Bone marrow (tissue), 2 donors: ENCODE measurements at regions not wholly inside any gene's neighbourhood (a gene's known extent, or its start where the extent isn't known, plus 50 kb on each side); places are given as distances from the start of the nearest gene placed in this dataset.

ENCODE experiments used
- DNase-seq, 2 donors: peaks; one replicate each; lab custom pipeline; 2025; lab: John Stamatoyannopoulos, UW

DNA sequence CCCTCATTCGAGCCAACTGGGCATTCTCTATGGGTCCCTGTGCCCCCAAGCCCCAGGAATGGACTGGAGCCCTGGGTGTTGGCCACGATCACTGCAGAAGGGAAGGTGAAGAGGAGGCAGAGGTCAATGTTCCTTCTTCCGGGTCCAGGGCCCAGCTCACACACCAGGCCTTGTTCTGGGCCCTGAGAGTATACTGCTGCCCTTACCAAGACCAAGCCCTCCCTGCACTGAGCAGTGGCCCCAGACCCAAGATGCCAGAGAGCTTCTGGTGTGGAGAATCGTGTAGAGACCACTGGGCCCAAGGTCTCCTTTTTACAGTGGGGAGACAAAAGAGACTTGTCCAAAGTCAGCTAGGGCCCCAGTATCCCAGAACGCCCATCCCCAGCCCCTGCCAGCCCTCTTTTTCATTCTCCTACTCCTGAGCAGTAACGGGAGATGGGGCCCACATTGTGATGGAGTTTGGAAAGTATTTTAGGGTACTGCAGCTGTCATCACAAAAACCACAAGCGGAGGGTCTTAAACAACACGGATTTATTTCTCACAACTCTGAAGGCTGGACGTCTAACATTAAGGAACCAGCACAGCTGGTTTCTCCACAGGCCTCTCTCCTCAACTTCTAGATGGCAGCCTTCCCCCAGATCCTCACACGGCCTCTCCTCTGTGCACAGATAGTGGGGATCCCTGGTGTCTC, 79.4 kb downstream of the PDGFA start:
- DNase-seq: no peak

DNA sequence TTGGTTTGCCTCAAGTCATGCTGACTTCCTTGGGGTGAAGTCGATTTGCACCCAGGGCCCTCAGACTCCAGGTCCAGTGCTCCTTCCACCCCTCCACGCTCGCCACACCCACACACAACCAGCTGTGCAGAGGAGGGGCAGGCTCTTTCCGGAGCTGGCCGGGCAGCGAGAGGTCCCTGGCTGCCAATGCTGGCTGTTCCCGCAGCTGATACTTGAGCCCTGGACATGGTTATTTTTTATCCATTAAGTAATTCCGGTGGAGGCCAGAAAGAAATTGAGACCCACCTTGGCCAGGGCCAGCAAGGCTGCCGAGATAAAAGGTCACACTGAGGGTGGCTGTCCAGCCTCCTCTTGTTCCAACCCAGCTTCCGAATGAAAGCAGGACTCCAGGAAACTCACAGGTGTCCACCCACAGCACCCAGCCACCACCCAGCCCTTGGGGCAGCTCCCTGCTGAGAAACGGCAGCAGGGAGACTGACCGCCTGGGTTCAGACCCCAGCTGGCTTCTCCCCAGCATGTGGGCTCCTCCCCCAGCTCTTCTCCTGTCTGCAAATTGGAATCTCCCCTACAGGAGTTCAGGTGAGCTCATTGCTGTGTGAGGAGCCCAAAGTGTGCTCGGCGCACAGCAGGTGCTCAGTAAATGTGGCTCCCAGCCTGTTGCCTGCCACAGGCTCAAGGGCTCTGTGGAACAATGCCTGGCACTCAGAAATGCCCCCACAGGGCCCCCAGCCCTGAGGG, 77.8 kb downstream of the PDGFA start:
- DNase-seq: no peak

DNA sequence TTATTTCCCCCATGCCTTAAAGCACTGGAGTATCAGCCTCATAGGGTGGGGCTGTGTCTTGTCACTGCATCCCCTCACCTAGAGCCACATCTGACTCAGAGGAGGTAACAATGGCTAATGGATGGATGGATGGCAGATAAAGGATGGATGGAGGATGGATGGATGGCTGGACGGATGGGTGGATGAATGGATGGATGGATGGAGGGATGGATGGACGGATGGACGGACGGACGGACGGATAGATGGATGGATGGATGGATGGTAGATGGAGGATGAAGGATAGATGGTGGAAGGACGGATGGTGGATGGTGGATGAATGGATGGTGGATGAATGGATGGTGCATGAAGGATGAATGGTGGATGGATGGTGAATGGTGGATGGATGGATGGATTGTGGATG, 77.2 kb downstream of the PDGFA start:
- no peak for DNase-seq

DNA sequence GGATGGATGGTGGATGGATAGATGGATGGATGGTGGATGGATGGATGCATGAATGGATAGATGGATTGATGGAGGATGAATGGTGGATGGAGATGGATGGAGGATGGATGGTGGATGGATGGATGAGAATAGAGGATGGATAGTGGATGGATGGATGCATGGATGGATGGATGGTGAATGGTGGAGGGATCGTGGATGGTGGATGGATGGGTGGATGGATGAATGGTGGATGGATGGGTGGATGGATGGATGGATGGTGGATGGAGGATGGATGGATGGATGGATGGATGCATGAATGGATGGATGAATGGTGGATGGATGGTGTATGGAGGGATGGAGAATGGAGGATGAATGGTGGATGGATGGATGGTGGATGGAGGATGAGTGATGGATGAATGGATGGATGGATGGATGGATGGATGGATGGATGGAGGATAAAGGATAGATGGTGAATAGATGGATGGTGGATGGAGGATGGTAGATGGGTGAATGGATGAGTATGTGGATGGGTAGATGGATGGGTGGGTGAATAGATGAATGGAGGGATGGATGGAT, 76.3 kb downstream of the PDGFA start:
- no peak for DNase-seq

DNA sequence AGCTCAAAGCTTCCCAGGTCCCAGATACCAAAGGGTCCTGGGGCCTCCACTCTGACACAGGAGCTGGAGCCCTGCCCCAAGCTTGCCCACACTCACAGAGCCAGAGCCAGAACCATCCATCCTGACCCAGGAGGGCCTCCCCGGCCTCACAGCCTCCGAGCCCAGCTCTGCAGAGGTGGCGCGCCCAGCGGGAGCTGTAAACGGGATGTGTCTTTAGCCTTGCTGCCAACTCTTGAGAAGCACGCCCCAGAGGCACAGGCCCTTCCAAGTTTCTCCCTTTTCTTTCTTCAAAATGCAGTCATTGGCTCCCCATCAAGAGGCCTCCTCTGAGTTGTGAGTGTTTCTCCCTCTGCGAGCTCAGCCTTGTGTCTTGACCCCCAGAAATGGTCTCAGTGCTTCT, 75.0 kb downstream of the PDGFA start:
- no peak for DNase-seq

DNA sequence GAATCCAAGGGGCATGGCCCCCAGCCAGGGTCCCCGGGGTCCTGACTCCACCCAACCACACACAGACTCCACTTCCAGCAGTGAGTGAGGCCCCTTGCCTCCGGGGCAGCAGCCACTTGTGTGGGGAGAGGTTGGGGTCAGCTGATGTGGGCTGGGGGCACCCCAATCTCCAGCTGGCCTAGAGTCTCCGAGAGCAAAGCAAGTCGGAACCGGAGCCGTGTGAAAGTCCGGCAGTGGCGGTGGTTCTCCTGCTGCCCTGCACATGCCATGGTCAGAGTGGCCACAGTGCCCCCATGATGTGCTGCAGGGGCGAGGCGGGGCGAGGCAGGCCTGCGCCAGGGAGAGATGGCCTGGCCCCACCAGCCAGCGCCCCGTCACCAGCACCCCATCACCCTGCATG, 74.6 kb downstream of the PDGFA start:
- DNase-seq: no peak

DNA sequence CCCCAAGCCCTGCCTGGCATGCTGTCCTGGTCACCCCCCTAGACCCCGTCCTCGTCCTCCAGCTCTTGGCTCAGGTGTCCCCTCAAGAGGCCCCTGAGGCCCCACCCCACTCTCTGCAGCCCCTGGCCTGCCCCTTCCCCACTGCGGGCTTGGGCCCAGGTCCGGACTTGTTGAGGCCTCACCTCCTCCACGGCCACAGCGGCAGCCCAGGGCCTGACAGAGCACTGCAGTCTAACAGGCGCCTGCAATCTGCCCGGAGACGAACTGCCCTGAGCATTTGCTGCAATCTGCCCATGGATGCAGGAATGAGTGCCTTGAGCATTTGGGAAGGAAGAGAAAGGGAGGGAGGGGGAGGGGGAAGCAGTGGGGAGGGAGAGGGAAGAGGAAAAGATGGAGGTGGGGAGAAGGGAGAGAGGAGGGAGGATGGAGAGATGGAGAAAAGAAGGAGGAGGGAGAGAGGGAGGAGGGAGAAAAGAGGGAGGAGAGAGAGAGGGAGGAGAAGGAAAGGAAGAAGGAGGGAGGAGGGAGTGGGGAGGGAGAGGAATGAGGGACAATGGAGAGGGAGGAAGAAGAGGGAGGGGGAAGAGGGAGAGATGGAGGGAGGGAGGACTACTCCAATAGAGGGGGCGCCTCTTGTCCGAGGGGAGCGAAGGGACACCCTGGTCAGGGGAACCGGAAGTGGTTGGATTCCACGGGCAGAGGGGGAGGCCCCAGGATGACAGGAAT, 73.9 kb downstream of the PDGFA start:
- DNase-seq: no peak

DNA sequence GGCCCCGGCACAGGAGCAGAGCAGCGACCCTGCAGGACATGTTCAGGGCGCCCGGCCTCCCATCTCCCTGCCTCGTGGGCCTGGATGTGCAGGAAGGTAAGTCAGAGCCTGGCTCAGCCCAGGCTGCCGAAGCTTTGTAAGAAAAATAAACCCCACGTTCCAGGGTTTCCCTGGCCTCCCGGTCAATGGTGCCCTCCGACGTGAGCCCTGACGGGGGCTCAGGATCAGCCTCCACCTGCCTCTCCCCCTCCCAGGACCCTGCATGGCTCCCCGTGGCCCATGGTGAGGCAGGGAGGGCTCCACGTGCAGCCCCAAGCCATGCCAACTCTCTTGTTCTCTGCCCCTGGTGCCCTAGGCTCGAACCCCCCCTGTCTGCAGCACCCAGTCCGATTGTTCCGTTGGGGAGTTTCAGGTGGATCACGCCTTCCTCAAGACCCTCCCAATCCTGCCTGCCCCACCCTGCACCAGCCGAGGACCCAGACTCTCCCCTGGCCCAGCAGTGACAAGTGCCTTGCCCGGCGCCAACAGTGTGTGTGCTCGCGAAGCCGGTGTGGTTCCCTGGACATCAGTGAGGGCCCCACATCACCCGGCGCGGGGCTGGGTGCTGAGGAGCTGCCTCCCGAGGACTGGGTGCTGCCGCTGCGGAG, 73.2 kb downstream of the PDGFA start:
- DNase-seq: no peak
